ENCODE measurements at regions not wholly inside any gene's neighbourhood (a gene's known extent, or its start where the extent isn't known, plus 50 kb on each side); places are given as distances from the start of the nearest gene placed in this dataset.

GRCh38 chr2:47301731-47302130, 67.4 kb upstream of the EPCAM start:
- Mint-ChIP-seq H3K36me3 (peaks cover 0 to 5% of the 10 kb centered on the region in 2 donors), H3K9me3 (no peaks in the 10 kb centered on the region), H3K4me1 (peaks cover 25 to 38% (median 29%) of the 10 kb centered on the region in 3 donors), H3K4me3 (peak overlapping the region in 5 of 8 donors; percentile 67 to 81 (median 73)), H3K27ac (peak overlapping the region in 2 of 6 donors; percentile 42 to 83), H3K27me3 (peaks cover 9 to 18% (median 17%) of the 10 kb centered on the region in 3 donors)
- DNase-seq, result no peak
- no peak for ATAC-seq (ENCODE audit: low read depth in 2 of 2)

- Mint-ChIP-seq H3K4me3 (peak overlapping the region; percentile 10 to 81 (median 72)), H3K9me3 (no peaks in the 10 kb centered on the region), H3K27ac (peak overlapping the region in 5 of 6 donors; percentile 42 to 96 (median 83)), H3K4me1 (peaks cover 25 to 38% (median 29%) of the 10 kb centered on the region in 3 donors), H3K36me3 (peaks cover 0 to 5% of the 10 kb centered on the region in 2 donors), H3K27me3 (peaks cover 9 to 18% (median 14%) of the 10 kb centered on the region in 3 donors)
- ATAC-seq (ENCODE audit: low read depth in 2 of 2) (peak; percentile 72 to 78), DNase-seq (peak; percentile 42)
Observed at GRCh38 chr2:47301277-47301618, 67.9 kb upstream of the EPCAM start.

GRCh38 chr2:47300609-47301276, 68.4 kb upstream of the EPCAM start:
- ATAC-seq (ENCODE audit: low read depth in 2 of 2) (peak; percentile 91 to 92), DNase-seq (peak; percentile 64)
- peak overlapping the region; percentile 55 to 81 (median 75) for H3K4me3 Mint-ChIP-seq
- peak overlapping the region in 5 of 6 donors; percentile 42 to 96 (median 83) for H3K27ac Mint-ChIP-seq
- peaks cover 25 to 38% (median 29%) of the 10 kb centered on the region in 3 donors for H3K4me1 Mint-ChIP-seq
- peaks cover 9 to 18% (median 13%) of the 10 kb centered on the region in 3 donors for H3K27me3 Mint-ChIP-seq
- no peaks in the 10 kb centered on the region for H3K9me3 Mint-ChIP-seq
- peaks cover 0 to 5% of the 10 kb centered on the region in 2 donors for H3K36me3 Mint-ChIP-seq

- H3K4me3 Mint-ChIP-seq, result peak overlapping the region in 6 of 8 donors; percentile 67 to 81 (median 77)
Observed at GRCh38 chr2:47300081-47300480, 69.0 kb upstream of the EPCAM start.

GRCh38 chr2:47299555-47299954, 69.6 kb upstream of the EPCAM start:
- ATAC-seq (ENCODE audit: low read depth in 2 of 2), result no peak
- no peaks in the 10 kb centered on the region for H3K9me3 Mint-ChIP-seq

More at GRCh38 chr2:47300081-47300480, 69.0 kb upstream of the EPCAM start:
- ATAC-seq (ENCODE audit: low read depth in 2 of 2) (no peak), DNase-seq (no peak)
- peaks cover 0 to 2% of the 10 kb centered on the region in 2 donors for H3K36me3 Mint-ChIP-seq
- no peaks in the 10 kb centered on the region for H3K9me3 Mint-ChIP-seq
- H3K4me1 Mint-ChIP-seq, result peaks cover 25 to 37% (median 34%) of the 10 kb centered on the region in 3 donors
- peaks cover 4 to 15% (median 11%) of the 10 kb centered on the region in 3 donors for H3K27me3 Mint-ChIP-seq
- H3K27ac Mint-ChIP-seq, result peak overlapping the region in 4 of 6 donors; percentile 24 to 96 (median 57)

GRCh38 chr2:47298771-47299170, 70.3 kb upstream of the EPCAM start:
- Mint-ChIP-seq H3K27me3 (peaks cover 0 to 6% (median 6%) of the 10 kb centered on the region in 3 donors), H3K36me3 (no peaks in the 10 kb centered on the region), H3K4me1 (peaks cover 25 to 34% (median 34%) of the 10 kb centered on the region in 3 donors), H3K9me3 (no peaks in the 10 kb centered on the region), H3K4me3 (no peak overlapping the region), H3K27ac (no peak overlapping the region)
- ATAC-seq (ENCODE audit: low read depth in 2 of 2) (no peak), DNase-seq (no peak)

More at GRCh38 chr2:47299555-47299954, 69.6 kb upstream of the EPCAM start:
- H3K27me3 Mint-ChIP-seq, result peaks cover 0 to 11% (median 6%) of the 10 kb centered on the region in 3 donors
- H3K36me3 Mint-ChIP-seq, result no peaks in the 10 kb centered on the region
- H3K4me1 Mint-ChIP-seq, result peaks cover 25 to 37% (median 34%) of the 10 kb centered on the region in 3 donors
- H3K27ac Mint-ChIP-seq, result peak overlapping the region in 2 of 6 donors; percentile 65 to 72
- DNase-seq, result no peak
- peak overlapping the region in 2 of 8 donors; percentile 50 to 61 for H3K4me3 Mint-ChIP-seq

- Mint-ChIP-seq H3K27me3 (peaks cover 0 to 6% (median under 1%) of the 10 kb centered on the region in 3 donors), H3K36me3 (no peaks in the 10 kb centered on the region), H3K4me3 (no peak overlapping the region), H3K9me3 (no peaks in the 10 kb centered on the region), H3K27ac (peak overlapping the region in 1 of 6 donors; percentile 62), H3K4me1 (peaks cover 21 to 32% (median 30%) of the 10 kb centered on the region in 3 donors)
- no peak for DNase-seq
- no peak for ATAC-seq (ENCODE audit: low read depth in 2 of 2)
Observed at GRCh38 chr2:47297767-47298425, 71.2 kb upstream of the EPCAM start.

- Mint-ChIP-seq H3K4me1 (peaks cover 12 to 18% (median 16%) of the 10 kb centered on the region in 3 donors), H3K9me3 (no peaks in the 10 kb centered on the region), H3K27me3 (peaks cover 0 to 6% (median 0%) of the 10 kb centered on the region in 3 donors), H3K36me3 (no peaks in the 10 kb centered on the region), H3K27ac (peak overlapping the region in 1 of 6 donors; percentile 57), H3K4me3 (no peak overlapping the region)
- ATAC-seq (ENCODE audit: low read depth in 2 of 2), result no peak
- no peak for DNase-seq
Observed at GRCh38 chr2:47295981-47296635, 73.0 kb upstream of the EPCAM start.

- no peaks in the 10 kb centered on the region for H3K36me3 Mint-ChIP-seq
- peak overlapping the region in 1 of 6 donors; percentile 57 for H3K27ac Mint-ChIP-seq
- ATAC-seq (ENCODE audit: low read depth in 2 of 2) (no peak), DNase-seq (no peak)
- peaks cover 0 to 6% (median 0%) of the 10 kb centered on the region in 3 donors for H3K27me3 Mint-ChIP-seq
- H3K4me1 Mint-ChIP-seq, result peaks cover 5 to 11% (median 9%) of the 10 kb centered on the region in 3 donors
- no peak overlapping the region for H3K4me3 Mint-ChIP-seq
- no peaks in the 10 kb centered on the region for H3K9me3 Mint-ChIP-seq
Observed at GRCh38 chr2:47295131-47295980, 73.8 kb upstream of the EPCAM start.

- ATAC-seq (ENCODE audit: low read depth in 2 of 2) (no peak), DNase-seq (no peak)
- peaks cover 0 to 6% (median 0%) of the 10 kb centered on the region in 3 donors for H3K27me3 Mint-ChIP-seq
- H3K27ac Mint-ChIP-seq, result peak overlapping the region in 3 of 6 donors; percentile 28 to 68 (median 60)
- peaks cover 0 to 5% (median 0%) of the 10 kb centered on the region in 3 donors for H3K4me1 Mint-ChIP-seq
- no peak overlapping the region for H3K4me3 Mint-ChIP-seq
- H3K36me3 Mint-ChIP-seq, result no peaks in the 10 kb centered on the region
- H3K9me3 Mint-ChIP-seq, result no peaks in the 10 kb centered on the region
Observed at GRCh38 chr2:47293976-47294375, 75.1 kb upstream of the EPCAM start.

- Mint-ChIP-seq H3K4me1 (peaks cover 0 to 4% (median 0%) of the 10 kb centered on the region in 3 donors), H3K4me3 (no peak overlapping the region), H3K36me3 (no peaks in the 10 kb centered on the region), H3K9me3 (no peaks in the 10 kb centered on the region), H3K27me3 (peaks cover 0 to 9% (median 5%) of the 10 kb centered on the region in 3 donors), H3K27ac (no peak overlapping the region)
- no peak for ATAC-seq (ENCODE audit: low read depth in 2 of 2)
- DNase-seq, result no peak
Observed at GRCh38 chr2:47288864-47289263, 80.2 kb upstream of the EPCAM start.

GRCh38 chr2:47283659-47284058, 85.5 kb upstream of the EPCAM start:
- peaks cover 0 to 4% (median 0%) of the 10 kb centered on the region in 3 donors for H3K4me1 Mint-ChIP-seq

More at GRCh38 chr2:47283659-47284058, 85.5 kb upstream of the EPCAM start:
- Mint-ChIP-seq H3K27me3 (peaks cover 0 to 11% (median 5%) of the 10 kb centered on the region in 3 donors), H3K36me3 (no peaks in the 10 kb centered on the region), H3K9me3 (no peaks in the 10 kb centered on the region), H3K4me3 (no peak overlapping the region), H3K27ac (no peak overlapping the region)
- ATAC-seq (ENCODE audit: low read depth in 2 of 2), result no peak
- no peak for DNase-seq
